Left lung (tissue), 4 donors: ENCODE measurements at regions not wholly inside any gene's neighbourhood (a gene's known extent, or its start where the extent isn't known, plus 50 kb on each side); places are given as distances from the start of the nearest gene placed in this dataset.

Source experiments
- ATAC-seq: fragments of 200-7000 bp; cut with Tn5 transposase; one replicate; pipeline ENCODE4 v1.9.1; 2020; ENCODE audit warnings: moderate library complexity
- DNase-seq, 4 donors: peaks; one replicate each; pipeline ENCODE4 v3.0.0-alpha.2; 2013 to 2020
- H3K27ac ChIP-seq, 2 donors: fragments of 200-600 bp; sonication (generic) in 1 of 2; one replicate each; pipeline versions ENCODE4 v1.5.0 to v1.8.0; 2020 to 2021
- H3K27me3 ChIP-seq, 2 donors: fragments of 200-600 bp; sonication (generic) in 1 of 2; one replicate each; pipeline versions ENCODE4 v1.5.0 to v1.8.0; 2020 to 2021
- H3K36me3 ChIP-seq, 2 donors: fragments of 200-600 bp; sonication (generic) in 1 of 2; one replicate each; pipeline versions ENCODE4 v1.5.0 to v1.8.0; 2020 to 2021
- H3K4me1 ChIP-seq, 2 donors: fragments of 200-600 bp; one replicate each; pipeline ENCODE4 v1.8.0; 2021
- H3K4me3 ChIP-seq, 2 donors: fragments of 200-600 bp; sonication (generic) in 1 of 2; one replicate each; pipeline versions ENCODE4 v1.5.0 to v1.8.0; 2020 to 2021; ENCODE audit warnings: mild to moderate bottlenecking in 1 of 2
- H3K9me3 ChIP-seq, 2 donors: fragments of 200-600 bp; sonication (generic) in 1 of 2; one replicate each; pipeline versions ENCODE4 v1.5.0 to v1.8.0; 2020 to 2021
- CTCF ChIP-seq, 2 donors: fragments of 200-600 bp; sonication (generic) in 1 of 2; IDR thresholded peaks; one replicate each; pipeline versions ENCODE4 v1.5.0 to v1.8.0; 2021; ENCODE audit warnings: antibody characterized with exemption in 2 of 2
- intact Hi-C, 2 donors: fragments of 100-400 bp; cut with DNase I; formaldehyde crosslinking; loops; one replicate each; pipeline versions ENCODE4 v1.11.2 to v1.14.2; 2022
- donor health status: DM: no; HTN: yes; CAD: no.
- donor health status: DM: no; HTN: no; CAD: no.

GRCh38 chr12:100706033-100706432, 88.5 kb upstream of the ANO4 start:
- Histone ChIP-seq H3K27me3 (no peaks in the 10 kb centered on the region), H3K4me3 (no peak overlapping the region), H3K36me3 (no peaks in the 10 kb centered on the region), H3K4me1 (no peaks in the 10 kb centered on the region), H3K27ac (no peak overlapping the region), H3K9me3 (no peaks in the 10 kb centered on the region)
- DNase-seq (peak in 1 of 4 donors; percentile 23), ATAC-seq (peak; percentile 96)
- TF ChIP-seq CTCF (IDR thresholded peaks at IDR 0.05): no peak
- intact Hi-C loops: no loop called here

- Histone ChIP-seq H3K27me3 (peaks cover 0 to under 1% of the 10 kb centered on the region in 2 donors), H3K4me1 (no peaks in the 10 kb centered on the region), H3K27ac (no peak overlapping the region), H3K4me3 (no peak overlapping the region), H3K9me3 (no peaks in the 10 kb centered on the region), H3K36me3 (no peaks in the 10 kb centered on the region)
- TF ChIP-seq CTCF (IDR thresholded peaks at IDR 0.05): no peak
- ATAC-seq: no peak
- intact Hi-C loops: no loop called here
- DNase-seq: no peak
These were observed 86.0 kb upstream of the ANO4 start for GRCh38 chr12:100708591-100708990.

GRCh38 chr12:100715976-100716944, 78.3 kb upstream of the ANO4 start:
- Histone ChIP-seq H3K4me3 (no peak overlapping the region), H3K36me3 (no peaks in the 10 kb centered on the region), H3K9me3 (no peaks in the 10 kb centered on the region), H3K27me3 (peaks cover 35 to 66% of the 10 kb centered on the region in 2 donors), H3K27ac (no peak overlapping the region), H3K4me1 (peaks cover 0 to 10% of the 10 kb centered on the region in 2 donors)
- ATAC-seq: peak; percentile 18
- TF ChIP-seq CTCF (IDR thresholded peaks at IDR 0.05): no peak
- intact Hi-C loops: no loop called here
- DNase-seq: peak in 1 of 4 donors; percentile 67

- Histone ChIP-seq H3K36me3 (no peaks in the 10 kb centered on the region), H3K4me3 (no peak overlapping the region), H3K9me3 (no peaks in the 10 kb centered on the region), H3K27ac (no peak overlapping the region), H3K4me1 (peaks cover 0 to 10% of the 10 kb centered on the region in 2 donors), H3K27me3 (peaks cover 35 to 66% of the 10 kb centered on the region in 2 donors)
- intact Hi-C loops: no loop called here
- ATAC-seq: peak; percentile 30
- peak in 2 of 4 donors; percentile 12 to 74 for DNase-seq
- TF ChIP-seq CTCF (IDR thresholded peaks at IDR 0.05): no peak
These were observed 77.4 kb upstream of the ANO4 start for GRCh38 chr12:100716945-100717732.

GRCh38 chr12:100717733-100718067, 76.9 kb upstream of the ANO4 start:
- peaks cover 0 to 10% of the 10 kb centered on the region in 2 donors for H3K4me1 ChIP-seq
- no peaks in the 10 kb centered on the region for H3K9me3 ChIP-seq
- ATAC-seq (no peak), DNase-seq (no peak)
- peaks cover 35 to 66% of the 10 kb centered on the region in 2 donors for H3K27me3 ChIP-seq
- no peak for TF ChIP-seq CTCF (IDR thresholded peaks at IDR 0.05)
- H3K4me3 ChIP-seq: no peak overlapping the region
- no peaks in the 10 kb centered on the region for H3K36me3 ChIP-seq
- intact Hi-C loops: no loop called here
- no peak overlapping the region for H3K27ac ChIP-seq
